NCI-H345 treated with DMSO at 0.1 percent for 48 hours (cell line): ENCODE measurements at regions not wholly inside any gene's neighbourhood (a gene's known extent, or its start where the extent isn't known, plus 50 kb on each side); places are given as distances from the start of the nearest gene placed in this dataset.
"Not testable (repeated sequence)": the region's sequence is repeated elsewhere in the genome, so short reads cannot be mapped to it uniquely, and the experiment has no call there.

Experiments
- DNase-seq: peaks from one replicate; lab custom pipeline; 2025; ENCODE audit not compliant: unreplicated experiment; lab: John Stamatoyannopoulos, UW

GRCh38 chr5:38782180-38782835, 63.5 kb upstream of the OSMR start:
- DNase-seq = no peak

GRCh38 chr5:38783011-38783561, 62.7 kb upstream of the OSMR start:
- peak; percentile 91 for DNase-seq

GRCh38 chr5:38789134-38789533, 56.7 kb upstream of the OSMR start:
- DNase-seq = no peak

GRCh38 chr5:38789777-38790176, 56.0 kb upstream of the OSMR start:
- no peak for DNase-seq

- no peak for DNase-seq
Observed at GRCh38 chr5:38790268-38790667, 55.5 kb upstream of the OSMR start.

- no peak for DNase-seq
Observed at GRCh38 chr5:38790891-38791290, 54.9 kb upstream of the OSMR start.

GRCh38 chr5:38793099-38793498, 52.7 kb upstream of the OSMR start:
- peak; percentile 60 for DNase-seq

- not testable (repeated sequence) for DNase-seq
Observed at GRCh38 chr5:38794037-38794436, 51.8 kb upstream of the OSMR start.

GRCh38 chr5:38794986-38795385, 50.8 kb upstream of the OSMR start:
- DNase-seq = no peak

GRCh38 chr5:38795986-38796741, 49.6 kb upstream of the OSMR start:
- DNase-seq = no peak
